Bronchial epithelial cell (primary cell): ENCODE measurements at regions not wholly inside any gene's neighbourhood (a gene's known extent, or its start where the extent isn't known, plus 50 kb on each side); places are given as distances from the start of the nearest gene placed in this dataset.
"Not testable (repeated sequence)": the region's sequence is repeated elsewhere in the genome, so short reads cannot be mapped to it uniquely, and the experiment has no call there.

Experiments
- DNase-seq: peaks from one replicate; pipeline ENCODE4 v3.0.0-alpha.2; 2010; ENCODE audit warnings: low read depth
- FAIRE-seq: peaks from 2 replicates; lab custom pipeline; 2011; peaks lifted over from hg19 to GRCh38; lab: Jason Lieb, UNC
- H3K27me3 ChIP-seq: 2 replicates; pipeline ENCODE4 v1.5.1; 2011; ENCODE audit warnings: low read length; ENCODE audit not compliant: control insufficient read depth, insufficient read depth
- H3K36me3 ChIP-seq: 2 replicates; pipeline ENCODE4 v1.5.1; 2011; ENCODE audit warnings: low read length; ENCODE audit not compliant: control insufficient read depth, insufficient read depth
- H3K4me3 ChIP-seq: 2 replicates; pipeline ENCODE4 v1.5.1; 2011; ENCODE audit warnings: mild to moderate bottlenecking, low read depth, low read length, control low read depth
- CTCF ChIP-seq: IDR thresholded peaks from 2 replicates; pipeline ENCODE4 v1.5.1; 2011; ENCODE audit warnings: mild to moderate bottlenecking, moderate library complexity, low read length, control low read depth, inconsistent platforms; ENCODE audit not compliant: insufficient read depth, severe bottlenecking

- TF ChIP-seq CTCF, result no peak
- H3K27me3 ChIP-seq, result no peaks in the 10 kb centered on the region
- no peak for FAIRE-seq
- no peak overlapping the region for H3K4me3 ChIP-seq
- DNase-seq, result no peak
- no peaks in the 10 kb centered on the region for H3K36me3 ChIP-seq
Observed at GRCh38 chr7:79647711-79648110, 194.2 kb upstream of the MAGI2 start.

GRCh38 chr7:79646278-79646677, 192.8 kb upstream of the MAGI2 start:
- DNase-seq (no peak), FAIRE-seq (no peak)
- Histone ChIP-seq H3K36me3 (no peaks in the 10 kb centered on the region), H3K27me3 (no peaks in the 10 kb centered on the region), H3K4me3 (no peak overlapping the region)
- no peak for TF ChIP-seq CTCF

GRCh38 chr7:79636849-79637248, 183.4 kb upstream of the MAGI2 start:
- H3K4me3 ChIP-seq, result no peak overlapping the region
- DNase-seq (no peak), FAIRE-seq (no peak)
- no peaks in the 10 kb centered on the region for H3K27me3 ChIP-seq
- no peaks in the 10 kb centered on the region for H3K36me3 ChIP-seq
- TF ChIP-seq CTCF, result no peak

- peak; percentile 73 for DNase-seq
- H3K36me3 ChIP-seq, H3K27me3 ChIP-seq, H3K4me3 ChIP-seq, FAIRE-seq: not testable (repeated sequence)
Observed at GRCh38 chr7:79625921-79626320, 172.5 kb upstream of the MAGI2 start.

GRCh38 chr7:79624336-79624735, 170.9 kb upstream of the MAGI2 start:
- Histone ChIP-seq H3K27me3 (no peaks in the 10 kb centered on the region), H3K36me3 (no peaks in the 10 kb centered on the region), H3K4me3 (no peak overlapping the region)
- FAIRE-seq (no peak), DNase-seq (peak; percentile 80)
- TF ChIP-seq CTCF, result no peak

GRCh38 chr7:79622781-79623180, 169.3 kb upstream of the MAGI2 start:
- no peak for TF ChIP-seq CTCF
- Histone ChIP-seq H3K36me3 (no peaks in the 10 kb centered on the region), H3K27me3 (no peaks in the 10 kb centered on the region), H3K4me3 (no peak overlapping the region)
- DNase-seq, result peak; percentile 90
- FAIRE-seq, result no peak
